GM12878 (cell line): ENCODE measurements at regions not wholly inside any gene's neighbourhood (a gene's known extent, or its start where the extent isn't known, plus 50 kb on each side); places are given as distances from the start of the nearest gene placed in this dataset.

Experiments
- ATAC-seq: fragments of 200-7000 bp; cut with Tn5 transposase; 3 replicates; pipeline ENCODE4 v1.9.1; 2020; ENCODE audit warnings: mild to moderate bottlenecking, moderate library complexity
- BruUV-seq: library from RNA; stranded (reverse); fragments of 400-500 nt; replicated peaks from 2 replicates; lab custom pipeline; 2021; lab: Mats Ljungman, UMichigan
- CTCF ChIA-PET: fragments of 300-600 bp; sonication (Branson Sonifier 250); formaldehyde crosslinking; extraction: SDS; loops from one replicate; lab custom pipeline; 2021; ENCODE audit warnings: inconsistent platforms; lab: Yijun Ruan, JAX
- POLR2A ChIA-PET: fragments of 350-600 bp; formaldehyde crosslinking; extraction: SDS; loops from one replicate; lab custom pipeline; 2021; ENCODE audit warnings: inconsistent platforms; lab: Charles Lee
- RAD21 ChIA-PET: fragments of 300-600 bp; sonication (Branson Sonifier 250); formaldehyde crosslinking; loops from one replicate; lab custom pipeline; 2023; ENCODE audit warnings: antibody characterized with exemption; ENCODE audit not compliant: unreplicated experiment; lab: Charles Lee
- SMC1A ChIA-PET: fragments of 300-600 bp; sonication (Branson Sonifier 250); formaldehyde crosslinking; loops from one replicate; lab custom pipeline; 2023; ENCODE audit not compliant: unreplicated experiment, uncharacterized antibody; lab: Charles Lee
- DNase-seq: peaks from one replicate; pipeline ENCODE4 v3.0.0-alpha.2; 2011; ENCODE audit warnings: low read depth, low spot score
- FAIRE-seq: peaks from 3 replicates; lab custom pipeline; 2011; peaks lifted over from hg19 to GRCh38; lab: Jason Lieb, UNC
- H2AFZ ChIP-seq: 2 replicates; pipeline ENCODE4 v1.6.0; 2011; ENCODE audit warnings: low read depth, low read length, control low read depth; ENCODE audit not compliant: control insufficient read depth
- H3K27ac ChIP-seq: 2 replicates; pipeline ENCODE4 v1.5.1; 2011; ENCODE audit warnings: control low read depth; ENCODE audit not compliant: control insufficient read depth, insufficient read depth
- H3K27me3 ChIP-seq, 2 experiments: replicated peaks in 1 of 2; 2 replicates each; pipeline versions ENCODE4 v1.6.0 to v1.6.1; 2011; ENCODE audit warnings: low read length in 1 of 2; ENCODE audit not compliant: control insufficient read depth in 2 of 2, insufficient read depth in 2 of 2
- H3K36me3 ChIP-seq, 2 experiments: 2 replicates each; pipeline ENCODE4 v1.5.1; 2011; ENCODE audit warnings: low read length in 1 of 2; ENCODE audit not compliant: control insufficient read depth in 2 of 2, insufficient read depth in 2 of 2
- H3K4me1 ChIP-seq: 2 replicates; pipeline ENCODE4 v1.6.1; 2011; ENCODE audit warnings: mild to moderate bottlenecking, low read length, moderate library complexity, mixed read lengths; ENCODE audit not compliant: control insufficient read depth, insufficient read depth
- H3K4me2 ChIP-seq: 2 replicates; pipeline ENCODE4 v1.6.0; 2011; ENCODE audit warnings: control low read depth; ENCODE audit not compliant: control insufficient read depth, insufficient read depth
- H3K4me3 ChIP-seq: fragments of 200-600 bp; sonication (generic); 2 replicates; pipeline ENCODE4 v1.5.1; 2016
- H3K79me2 ChIP-seq: 2 replicates; pipeline ENCODE4 v1.6.0; 2011; ENCODE audit warnings: low read length; ENCODE audit not compliant: control insufficient read depth, insufficient read depth
- H3K9ac ChIP-seq: 2 replicates; pipeline ENCODE4 v1.8.0; 2011; ENCODE audit warnings: low read length, control low read depth, mixed read lengths; ENCODE audit not compliant: control insufficient read depth, insufficient read depth
- H3K9me3 ChIP-seq: replicated peaks from 3 replicates; pipeline ENCODE4 v1.5.1; 2011; ENCODE audit warnings: mild to moderate bottlenecking, low read length; ENCODE audit not compliant: control insufficient read depth, insufficient read depth
- H4K20me1 ChIP-seq: 2 replicates; pipeline ENCODE4 v1.6.0; 2011; ENCODE audit not compliant: control insufficient read depth, insufficient read depth
- EED ChIP-seq: sonication (generic); IDR thresholded peaks from 2 replicates; pipeline ENCODE4 v1.6.1; 2016; ENCODE audit warnings: antibody characterized with exemption, low read depth
- ETV6 ChIP-seq, 2 experiments: fragments of 450-650 bp in 1 of 2; IDR thresholded peaks in 1 of 2; conservative IDR thresholded peaks in 1 of 2; 2 replicates each; pipeline ENCODE4 v1.6.1; 2014; ENCODE audit warnings: antibody characterized with exemption in 1 of 2, borderline replicate concordance in 1 of 2, low read depth in 1 of 2, mild to moderate bottlenecking in 1 of 2, moderate library complexity in 1 of 2
- HDAC2 ChIP-seq: fragments of 200-600 bp; sonication (generic); IDR thresholded peaks from 2 replicates; pipeline ENCODE4 v1.6.1; 2017
- IRF4 ChIP-seq: IDR thresholded peaks from 2 replicates; pipeline ENCODE4 v1.6.1; 2011; ENCODE audit warnings: low read depth, low read length
- JUNB ChIP-seq: IDR thresholded peaks from 2 replicates; pipeline ENCODE4 v1.6.1; 2016; ENCODE audit warnings: antibody characterized with exemption, mild to moderate bottlenecking
- MTA3 ChIP-seq: IDR thresholded peaks from 2 replicates; pipeline ENCODE4 v1.6.1; 2012; ENCODE audit warnings: low read length, inconsistent platforms, borderline replicate concordance
- NFYA ChIP-seq: IDR thresholded peaks from 2 replicates; pipeline ENCODE4 v1.6.1; 2011; ENCODE audit warnings: low read depth, mild to moderate bottlenecking, low read length, improper control_type of control experiment, borderline replicate concordance
- NR2C2 ChIP-seq: IDR thresholded peaks from 2 replicates; pipeline ENCODE4 v1.6.1; 2011; ENCODE audit warnings: borderline replicate concordance, low read depth; ENCODE audit not compliant: control insufficient read depth, insufficient read length
- NRF1 ChIP-seq: conservative IDR thresholded peaks from 2 replicates; pipeline ENCODE4 v1.6.1; 2011; ENCODE audit warnings: mild to moderate bottlenecking, low read depth, low read length, improper control_type of control experiment
- RCOR1 ChIP-seq: conservative IDR thresholded peaks from 2 replicates; pipeline ENCODE4 v1.6.1; 2012; ENCODE audit warnings: low read depth, low read length, improper control_type of control experiment
- RUNX3 ChIP-seq: IDR thresholded peaks from 2 replicates; pipeline ENCODE4 v1.6.1; 2012; ENCODE audit warnings: low read length, inconsistent platforms
- SREBF1 ChIP-seq: IDR thresholded peaks from 2 replicates; pipeline ENCODE4 v1.6.1; 2012; ENCODE audit warnings: mild to moderate bottlenecking, low read length
- YBX1 ChIP-seq: fragments of 450-650 bp; IDR thresholded peaks from 2 replicates; pipeline ENCODE4 v1.6.1; 2016; ENCODE audit warnings: antibody characterized with exemption
- ZBTB11 ChIP-seq: fragments of 450-650 bp; formaldehyde crosslinking; IDR thresholded peaks from 2 replicates; pipeline ENCODE4 v1.5.0; 2022; ENCODE audit warnings: mild to moderate bottlenecking, missing genetic modification characterization
- ZNF24 ChIP-seq: fragments of 450-650 bp; IDR thresholded peaks from 2 replicates; pipeline ENCODE4 v1.6.1; 2017; ENCODE audit warnings: antibody characterized with exemption, mild to moderate bottlenecking
- ZNF384 ChIP-seq: IDR thresholded peaks from 2 replicates; pipeline ENCODE4 v1.6.1; 2012; ENCODE audit warnings: low read depth, mild to moderate bottlenecking, low read length, improper control_type of control experiment, borderline replicate concordance
- WGBS: methylation state at CpG from one replicate; pipeline ENCODE4 v1.1.6; 2016; ENCODE audit warnings: low lambda C conversion rate; ENCODE audit not compliant: insufficient replicate concordance, insufficient coverage; ENCODE audit errors: missing lambda C conversion rate; 5-methylcytosine and 5-hydroxymethylcytosine counted together
- in situ Hi-C: fragments of 300-500 bp; cut with MboI; formaldehyde crosslinking; loops from 9 replicates; pipeline ENCODE4 v1.14.3; 2018; ENCODE audit warnings: mixed read lengths
- intact Hi-C: fragments of 100-400 bp; cut with micrococcal nuclease; formaldehyde crosslinking; loops from one replicate; pipeline ENCODE4 v1.14.2; 2022; ENCODE audit not compliant: unreplicated experiment
- TF ChIP-seq, protein P1 (sequence below): fragments of 450-650 bp; conservative IDR thresholded peaks from 2 replicates; pipeline ENCODE4 v1.6.1; 2017; ENCODE audit warnings: mild to moderate bottlenecking, moderate library complexity

GRCh38 chr4:38237139-38237538 lies 276.9 kb downstream of the PTTG2 start:
- Histone ChIP-seq H2AFZ (no peak overlapping the region), H3K36me3 (no peaks in the 10 kb centered on the region), H3K27me3 (no peaks in the 10 kb centered on the region; a peak in 1 of 4 replicates), H3K4me3 (no peak overlapping the region), H3K4me1 (no peaks in the 10 kb centered on the region), H3K9ac (no peak overlapping the region), H3K27ac (no peak overlapping the region), H3K4me2 (no peak overlapping the region), H3K9me3 (no peaks in the 10 kb centered on the region), H4K20me1 (no peaks in the 10 kb centered on the region), H3K79me2 (no peaks in the 10 kb centered on the region)
- ChIA-PET POLR2A (no interaction called here), CTCF (no interaction called here), SMC1A (no interaction called here), RAD21 (no interaction called here)
- FAIRE-seq (no peak), DNase-seq (no peak), ATAC-seq (no peak)
- intact Hi-C loops (no loop called here), in situ Hi-C loops (no loop called here)
- no TSS peak for BruUV-seq
- TF ChIP-seq ZNF384 (no peak), RUNX3 (no peak), RCOR1 (no peak), ZBTB11 (CRISPR knock-in tag) (no peak), IRF4 (no peak), NR2C2 (no peak), ETV6 (conservative IDR thresholded peaks at IDR 0.05 in 1 of 2, IDR thresholded peaks at IDR 0.05 in 1 of 2; ENCODE audit: borderline replicate concordance in 1 of 2, low read depth in 1 of 2) (no peak), EED (no peak), SREBF1 (no peak), ZNF24 (no peak), HDAC2 (no peak), MTA3 (no peak), JUNB (no peak), NRF1 (no peak), NFYA (no peak), YBX1 (no peak)
- TF ChIP-seq, protein P1, sequence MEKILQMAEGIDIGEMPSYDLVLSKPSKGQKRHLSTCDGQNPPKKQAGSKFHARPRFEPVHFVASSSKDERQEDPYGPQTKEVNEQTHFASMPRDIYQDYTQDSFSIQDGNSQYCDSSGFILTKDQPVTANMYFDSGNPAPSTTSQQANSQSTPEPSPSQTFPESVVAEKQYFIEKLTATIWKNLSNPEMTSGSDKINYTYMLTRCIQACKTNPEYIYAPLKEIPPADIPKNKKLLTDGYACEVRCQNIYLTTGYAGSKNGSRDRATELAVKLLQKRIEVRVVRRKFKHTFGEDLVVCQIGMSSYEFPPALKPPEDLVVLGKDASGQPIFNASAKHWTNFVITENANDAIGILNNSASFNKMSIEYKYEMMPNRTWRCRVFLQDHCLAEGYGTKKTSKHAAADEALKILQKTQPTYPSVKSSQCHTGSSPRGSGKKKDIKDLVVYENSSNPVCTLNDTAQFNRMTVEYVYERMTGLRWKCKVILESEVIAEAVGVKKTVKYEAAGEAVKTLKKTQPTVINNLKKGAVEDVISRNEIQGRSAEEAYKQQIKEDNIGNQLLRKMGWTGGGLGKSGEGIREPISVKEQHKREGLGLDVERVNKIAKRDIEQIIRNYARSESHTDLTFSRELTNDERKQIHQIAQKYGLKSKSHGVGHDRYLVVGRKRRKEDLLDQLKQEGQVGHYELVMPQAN, result no peak
- WGBS, result 79% methylated on average over 3 of the region's 3 CpGs
